Spleen (tissue), 11 donors: ENCODE measurements at regions not wholly inside any gene's neighbourhood (a gene's known extent, or its start where the extent isn't known, plus 50 kb on each side); places are given as distances from the start of the nearest gene placed in this dataset.
A peak's percentile ranks its signal among the peaks of the same experiment; 100 is the strongest.

Source experiments
- DNase-seq: peaks from one replicate; pipeline ENCODE4 v3.0.0-alpha.2; 2020
- H3K27ac ChIP-seq, 8 donors: fragments of 200-600 bp; sonication (generic) in 7 of 8; 1 replicate in 4 of 8; 2 replicates in 4 of 8; pipeline versions ENCODE4 v1.5.0 to v1.8.0; 2016 to 2021; ENCODE audit warnings: inconsistent platforms in 4 of 8, mild to moderate bottlenecking in 4 of 8, moderate library complexity in 1 of 8
- H3K27me3 ChIP-seq, 7 donors: fragments of 200-600 bp; sonication (generic) in 6 of 7; replicated peaks in 1 of 7; 1 replicate in 4 of 7; 2 replicates in 3 of 7; pipeline versions ENCODE4 v1.5.0 to v1.8.0; 2016 to 2021; ENCODE audit warnings: inconsistent platforms in 3 of 7, mild to moderate bottlenecking in 1 of 7
- H3K36me3 ChIP-seq, 6 donors: fragments of 200-600 bp; sonication (generic) in 5 of 6; 1 replicate in 4 of 6; 2 replicates in 2 of 6; pipeline versions ENCODE4 v1.5.0 to v1.8.0; 2016 to 2021; ENCODE audit warnings: inconsistent platforms in 2 of 6
- H3K4me1 ChIP-seq, 6 donors: fragments of 200-600 bp; sonication (generic) in 5 of 6; 1 replicate in 3 of 6; 2 replicates in 3 of 6; pipeline versions ENCODE4 v1.5.0 to v1.8.0; 2016 to 2021; ENCODE audit warnings: inconsistent platforms in 3 of 6
- H3K4me3 ChIP-seq, 8 donors: fragments of 200-600 bp; sonication (generic) in 7 of 8; 1 replicate in 4 of 8; 2 replicates in 4 of 8; pipeline versions ENCODE4 v1.5.0 to v1.8.0; 2016 to 2021; ENCODE audit warnings: inconsistent platforms in 4 of 8, mild to moderate bottlenecking in 4 of 8, moderate library complexity in 2 of 8
- H3K9me3 ChIP-seq, 8 donors: fragments of 200-600 bp; sonication (generic) in 7 of 8; 1 replicate in 4 of 8; 2 replicates in 4 of 8; pipeline versions ENCODE4 v1.5.0 to v1.8.0; 2016 to 2021; ENCODE audit warnings: inconsistent platforms in 4 of 8
- CTCF ChIP-seq, 11 experiments: fragments of 200-600 bp in 7 of 11; fragments of 450-650 bp in 4 of 11; sonication (generic) in 4 of 11; IDR thresholded peaks in 8 of 11; conservative IDR thresholded peaks in 3 of 11; 1 replicate in 7 of 11; 2 replicates in 4 of 11; pipeline versions ENCODE4 v1.4.0 to v1.8.0; 2016 to 2021; ENCODE audit warnings: antibody characterized with exemption in 11 of 11, inconsistent platforms in 4 of 11, mild to moderate bottlenecking in 1 of 11
- POLR2A ChIP-seq, 3 donors: fragments of 450-650 bp; IDR thresholded peaks; one replicate each; pipeline ENCODE4 v1.5.1; 2017; ENCODE audit warnings: antibody characterized with exemption in 3 of 3, mild to moderate bottlenecking in 1 of 3
- POLR2AphosphoS5 ChIP-seq, 3 donors: sonication (generic); formaldehyde crosslinking; IDR thresholded peaks; one replicate each; pipeline ENCODE4 v1.5.1; 2017; ENCODE audit warnings: antibody characterized with exemption in 3 of 3
- WGBS, 5 donors: extraction: QIAGEN DNeasy Blood & Tissue Kit in 3 of 5; methylation state at CpG; one replicate each; pipeline versions ENCODE4 v1.1.5 to v1.1.7; 2013 to 2018; 5-methylcytosine and 5-hydroxymethylcytosine counted together
- intact Hi-C: fragments of 100-400 bp; cut with DNase I; formaldehyde crosslinking; loops from one replicate; pipeline ENCODE4 v1.15.0; 2023; ENCODE audit warnings: low total_unique reads
- small RNA-seq, 4 donors: library from RNA; depleted of rRNA; stranded (forward); fragments of <200 nt; gene quantifications; one replicate each; pipeline ENCODE3, GENCODE V24; 2016
- donor health status: healthy with polysubstance abuse.
- donor health status: DM: no; HTN: no; CAD: no; lungs with moderate emphysema.
- donor health status: DM: no; HTN: no; CAD: no.
- donor health status: Bipolar disorder and iron deficiency.
- donor health status: healthy.
- donor health status: DM: no; HTN: no; CAD: no.
- donor health status: DM: yes; HTN: yes; CAD: no.

GRCh38 chr20:17169585-17170136 is 57.2 kb upstream of the PCSK2 start:
- WGBS, 5 donors, result 28 to 36% (median 32%) methylated on average over 5 of the region's 5 CpGs
- intact Hi-C loops, result no loop called here
- no peak for DNase-seq

GRCh38 chr20:17171746-17172280 is 55.0 kb upstream of the PCSK2 start:
- 75 to 88% (median 84%) methylated on average over 3 of the region's 3 CpGs for WGBS, 5 donors
- Histone ChIP-seq H3K4me3 (no peak overlapping the region), H3K27ac (no peak overlapping the region), H3K4me1 (peaks cover 0 to 7% (median 0%) of the 10 kb centered on the region in 6 donors), H3K27me3 (no peaks in the 10 kb centered on the region), H3K9me3 (peaks cover 0 to 4% (median 0%) of the 10 kb centered on the region in 8 donors), H3K36me3 (no peaks in the 10 kb centered on the region)
- no peak for DNase-seq
- intact Hi-C loops, result no loop called here
- TF ChIP-seq POLR2A (IDR thresholded peaks at IDR 0.05), result no peak
- no peak for TF ChIP-seq POLR2AphosphoS5 (IDR thresholded peaks at IDR 0.05)

More at GRCh38 chr20:17169585-17170136, 57.2 kb upstream of the PCSK2 start:
- peaks cover 0 to 4% (median 0%) of the 10 kb centered on the region in 8 donors for H3K9me3 ChIP-seq
- H3K4me3 ChIP-seq, result no peak overlapping the region
- no peak overlapping the region for H3K27ac ChIP-seq
- TF ChIP-seq POLR2AphosphoS5 (IDR thresholded peaks at IDR 0.05) (peak in 1 of 3 donors; percentile 43), CTCF (IDR thresholded peaks at IDR 0.05 in 8 of 11, conservative IDR thresholded peaks at IDR 0.05 in 3 of 11) (no peak)
- H3K4me1 ChIP-seq, result peaks cover 0 to 7% (median 0%) of the 10 kb centered on the region in 6 donors
- no peaks in the 10 kb centered on the region for H3K27me3 ChIP-seq
- H3K36me3 ChIP-seq, result no peaks in the 10 kb centered on the region

GRCh38 chr20:17172836-17173516 is 53.9 kb upstream of the PCSK2 start:
- no peaks in the 10 kb centered on the region for H3K36me3 ChIP-seq
- no peak for TF ChIP-seq POLR2AphosphoS5 (IDR thresholded peaks at IDR 0.05)
- TF ChIP-seq POLR2A (IDR thresholded peaks at IDR 0.05), result no peak
- no peak for TF ChIP-seq CTCF (IDR thresholded peaks at IDR 0.05 in 8 of 11, conservative IDR thresholded peaks at IDR 0.05 in 3 of 11)
- no peak for DNase-seq
- H3K9me3 ChIP-seq, result peaks cover 0 to 4% (median 0%) of the 10 kb centered on the region in 8 donors
- 65 to 74% (median 70%) methylated on average over 6 of the region's 6 CpGs for WGBS, 5 donors
- H3K27ac ChIP-seq, result no peak overlapping the region
- H3K4me1 ChIP-seq, result peaks cover 0 to 7% (median 0%) of the 10 kb centered on the region in 6 donors
- H3K27me3 ChIP-seq, result no peaks in the 10 kb centered on the region
- no peak overlapping the region for H3K4me3 ChIP-seq
- intact Hi-C loops, result no loop called here

Small RNA genes lying in the stretch of these regions (small RNA-seq; reads per million reads assigned to genes)
- gene RF00012, result 0 reads per million in 4 donors
